ENCODE measurements at regions not wholly inside any gene's neighbourhood (a gene's known extent, or its start where the extent isn't known, plus 50 kb on each side); places are given as distances from the start of the nearest gene placed in this dataset.
"Not testable (repeated sequence)": the region's sequence is repeated elsewhere in the genome, so short reads cannot be mapped to it uniquely, and the experiment has no call there.

- Histone ChIP-seq H3K9ac (ENCODE audit: low read length) (no peak overlapping the region), H3K36me3 (ENCODE audit: control insufficient read depth, low read depth, low read length) (no peaks in the 10 kb centered on the region), H3K27me3 (ENCODE audit: control insufficient read depth, insufficient read depth, low read length) (no peaks in the 10 kb centered on the region), H3K4me1 (ENCODE audit: control insufficient read depth, low read depth, low read length) (no peaks in the 10 kb centered on the region), H3K4me3 (ENCODE audit: low read length) (no peak overlapping the region), H3K27ac (ENCODE audit: low read length) (no peak overlapping the region), H3K9me3 (ENCODE audit: control insufficient read depth, low read depth, low read length) (no peaks in the 10 kb centered on the region)
Measured at GRCh38 chr1:61028136-61028535, 54.2 kb upstream of the NFIA start.

GRCh38 chr1:61018068-61018467 is 64.3 kb upstream of the NFIA start:
- not testable (repeated sequence) for H3K27me3 ChIP-seq (ENCODE audit: control insufficient read depth, insufficient read depth, low read length); H3K4me1 ChIP-seq (ENCODE audit: control insufficient read depth, low read depth, low read length); H3K4me3 ChIP-seq (ENCODE audit: low read length); H3K27ac ChIP-seq (ENCODE audit: low read length); H3K9ac ChIP-seq (ENCODE audit: low read length); H3K9me3 ChIP-seq (ENCODE audit: control insufficient read depth, low read depth, low read length); H3K36me3 ChIP-seq (ENCODE audit: control insufficient read depth, low read depth, low read length)

- Histone ChIP-seq H3K27me3 (ENCODE audit: control insufficient read depth, insufficient read depth, low read length) (no peaks in the 10 kb centered on the region), H3K4me1 (ENCODE audit: control insufficient read depth, low read depth, low read length) (peaks cover 5% of the 10 kb centered on the region), H3K27ac (ENCODE audit: low read length) (no peak overlapping the region), H3K9ac (ENCODE audit: low read length) (no peak overlapping the region), H3K9me3 (ENCODE audit: control insufficient read depth, low read depth, low read length) (no peaks in the 10 kb centered on the region), H3K36me3 (ENCODE audit: control insufficient read depth, low read depth, low read length) (no peaks in the 10 kb centered on the region), H3K4me3 (ENCODE audit: low read length) (no peak overlapping the region)
Measured at GRCh38 chr1:61017651-61018050, 64.7 kb upstream of the NFIA start.

GRCh38 chr1:61013946-61014667 is 68.3 kb upstream of the NFIA start:
- H3K4me3 ChIP-seq (ENCODE audit: low read length) = no peak overlapping the region
- peaks cover 5% of the 10 kb centered on the region for H3K4me1 ChIP-seq (ENCODE audit: control insufficient read depth, low read depth, low read length)
- H3K27me3 ChIP-seq (ENCODE audit: control insufficient read depth, insufficient read depth, low read length) = no peaks in the 10 kb centered on the region
- H3K27ac ChIP-seq (ENCODE audit: low read length) = no peak overlapping the region
- no peak overlapping the region for H3K9ac ChIP-seq (ENCODE audit: low read length)
- H3K9me3 ChIP-seq (ENCODE audit: control insufficient read depth, low read depth, low read length) = no peaks in the 10 kb centered on the region
- no peaks in the 10 kb centered on the region for H3K36me3 ChIP-seq (ENCODE audit: control insufficient read depth, low read depth, low read length)

- Histone ChIP-seq H3K4me1 (ENCODE audit: control insufficient read depth, low read depth, low read length) (peaks cover 5% of the 10 kb centered on the region), H3K27ac (ENCODE audit: low read length) (no peak overlapping the region), H3K36me3 (ENCODE audit: control insufficient read depth, low read depth, low read length) (no peaks in the 10 kb centered on the region), H3K9ac (ENCODE audit: low read length) (no peak overlapping the region), H3K9me3 (ENCODE audit: control insufficient read depth, low read depth, low read length) (no peaks in the 10 kb centered on the region), H3K27me3 (ENCODE audit: control insufficient read depth, insufficient read depth, low read length) (no peaks in the 10 kb centered on the region), H3K4me3 (ENCODE audit: low read length) (no peak overlapping the region)
Measured at GRCh38 chr1:61013189-61013945, 69.0 kb upstream of the NFIA start.

- Histone ChIP-seq H3K36me3 (ENCODE audit: control insufficient read depth, low read depth, low read length) (no peaks in the 10 kb centered on the region), H3K4me1 (ENCODE audit: control insufficient read depth, low read depth, low read length) (peaks cover 9% of the 10 kb centered on the region), H3K4me3 (ENCODE audit: low read length) (no peak overlapping the region), H3K27me3 (ENCODE audit: control insufficient read depth, insufficient read depth, low read length) (no peaks in the 10 kb centered on the region), H3K9me3 (ENCODE audit: control insufficient read depth, low read depth, low read length) (no peaks in the 10 kb centered on the region), H3K9ac (ENCODE audit: low read length) (no peak overlapping the region), H3K27ac (ENCODE audit: low read length) (no peak overlapping the region)
Measured at GRCh38 chr1:61012341-61012761, 70.0 kb upstream of the NFIA start.

- no peaks in the 10 kb centered on the region for H3K27me3 ChIP-seq (ENCODE audit: control insufficient read depth, insufficient read depth, low read length)
- no peak overlapping the region for H3K9ac ChIP-seq (ENCODE audit: low read length)
- no peak overlapping the region for H3K27ac ChIP-seq (ENCODE audit: low read length)
- H3K4me1 ChIP-seq (ENCODE audit: control insufficient read depth, low read depth, low read length) = peaks cover 14% of the 10 kb centered on the region
- no peaks in the 10 kb centered on the region for H3K9me3 ChIP-seq (ENCODE audit: control insufficient read depth, low read depth, low read length)
- no peak overlapping the region for H3K4me3 ChIP-seq (ENCODE audit: low read length)
- no peaks in the 10 kb centered on the region for H3K36me3 ChIP-seq (ENCODE audit: control insufficient read depth, low read depth, low read length)
Measured at GRCh38 chr1:61011561-61012263, 70.6 kb upstream of the NFIA start.

GRCh38 chr1:61007534-61008364 is 74.6 kb upstream of the NFIA start:
- Histone ChIP-seq H3K36me3 (ENCODE audit: control insufficient read depth, low read depth, low read length) (no peaks in the 10 kb centered on the region), H3K4me1 (ENCODE audit: control insufficient read depth, low read depth, low read length) (peaks cover 36% of the 10 kb centered on the region), H3K27me3 (ENCODE audit: control insufficient read depth, insufficient read depth, low read length) (no peaks in the 10 kb centered on the region), H3K9ac (ENCODE audit: low read length) (no peak overlapping the region), H3K4me3 (ENCODE audit: low read length) (no peak overlapping the region), H3K27ac (ENCODE audit: low read length) (no peak overlapping the region), H3K9me3 (ENCODE audit: control insufficient read depth, low read depth, low read length) (no peaks in the 10 kb centered on the region)

GRCh38 chr1:61005614-61006580 is 76.5 kb upstream of the NFIA start:
- Histone ChIP-seq H3K27ac (ENCODE audit: low read length) (no peak overlapping the region), H3K9me3 (ENCODE audit: control insufficient read depth, low read depth, low read length) (no peaks in the 10 kb centered on the region), H3K4me3 (ENCODE audit: low read length) (peak overlapping the region; percentile 54), H3K27me3 (ENCODE audit: control insufficient read depth, insufficient read depth, low read length) (no peaks in the 10 kb centered on the region), H3K36me3 (ENCODE audit: control insufficient read depth, low read depth, low read length) (no peaks in the 10 kb centered on the region), H3K4me1 (ENCODE audit: control insufficient read depth, low read depth, low read length) (peaks cover 36% of the 10 kb centered on the region), H3K9ac (ENCODE audit: low read length) (no peak overlapping the region)

GRCh38 chr1:61004262-61005003 is 77.9 kb upstream of the NFIA start:
- Histone ChIP-seq H3K36me3 (ENCODE audit: control insufficient read depth, low read depth, low read length) (no peaks in the 10 kb centered on the region), H3K27ac (ENCODE audit: low read length) (no peak overlapping the region), H3K4me1 (ENCODE audit: control insufficient read depth, low read depth, low read length) (peaks cover 36% of the 10 kb centered on the region), H3K4me3 (ENCODE audit: low read length) (no peak overlapping the region), H3K9ac (ENCODE audit: low read length) (no peak overlapping the region), H3K9me3 (ENCODE audit: control insufficient read depth, low read depth, low read length) (no peaks in the 10 kb centered on the region), H3K27me3 (ENCODE audit: control insufficient read depth, insufficient read depth, low read length) (no peaks in the 10 kb centered on the region)
